ENCODE measurements at regions not wholly inside any gene's neighbourhood (a gene's known extent, or its start where the extent isn't known, plus 50 kb on each side); places are given as distances from the start of the nearest gene placed in this dataset.

GRCh38 chr5:124649491-124650146 is 96.8 kb downstream of the ZNF608 start:
- TF ChIP-seq CTCF (conservative IDR thresholded peaks at IDR 0.05) (no peak), ZFX (IDR thresholded peaks at IDR 0.05) (no peak)
